ENCODE measurements at regions not wholly inside any gene's neighbourhood (a gene's known extent, or its start where the extent isn't known, plus 50 kb on each side); places are given as distances from the start of the nearest gene placed in this dataset.
"Not testable (repeated sequence)": the region's sequence is repeated elsewhere in the genome, so short reads cannot be mapped to it uniquely, and the experiment has no call there.

DNA sequence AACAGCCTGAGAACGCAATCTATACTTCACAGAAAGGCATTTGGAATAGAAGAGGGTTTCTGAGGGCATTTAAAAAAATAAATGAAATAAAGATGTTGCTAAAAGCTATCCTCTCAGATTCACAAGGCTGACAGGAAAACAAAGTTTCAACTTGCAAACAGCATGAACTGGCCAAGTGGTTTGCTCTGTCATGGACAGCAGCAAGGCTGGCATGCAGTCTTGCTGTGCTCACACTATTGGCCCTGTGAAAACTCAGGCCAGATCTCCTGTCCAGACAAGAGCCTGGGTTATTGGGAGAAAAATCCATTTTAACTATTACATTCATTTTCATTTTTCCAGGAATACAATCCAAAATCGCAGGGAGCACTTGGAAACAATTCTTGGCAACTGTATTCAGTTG is 506.2 kb upstream of the SLC35B3 start:
- no peak for DNase-seq

DNA sequence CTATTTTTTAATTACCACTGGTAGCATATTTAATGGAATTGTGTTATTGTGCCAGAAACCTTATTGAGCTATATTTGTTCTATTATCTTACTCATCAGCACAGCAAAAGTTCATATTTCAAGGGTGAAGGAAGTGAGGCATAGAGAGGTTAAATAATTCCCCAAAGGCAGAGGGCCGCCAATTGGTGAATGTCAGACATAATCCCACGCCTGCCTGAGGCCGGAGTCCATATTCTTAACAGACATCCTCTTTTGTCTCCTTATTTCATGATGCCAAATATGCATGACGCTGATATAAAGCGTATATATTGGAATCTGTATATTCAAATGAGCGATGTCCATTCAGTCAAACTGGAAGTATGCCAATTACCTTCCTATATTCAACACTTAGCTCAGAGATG is 505.0 kb upstream of the SLC35B3 start:
- no peak for DNase-seq

DNA sequence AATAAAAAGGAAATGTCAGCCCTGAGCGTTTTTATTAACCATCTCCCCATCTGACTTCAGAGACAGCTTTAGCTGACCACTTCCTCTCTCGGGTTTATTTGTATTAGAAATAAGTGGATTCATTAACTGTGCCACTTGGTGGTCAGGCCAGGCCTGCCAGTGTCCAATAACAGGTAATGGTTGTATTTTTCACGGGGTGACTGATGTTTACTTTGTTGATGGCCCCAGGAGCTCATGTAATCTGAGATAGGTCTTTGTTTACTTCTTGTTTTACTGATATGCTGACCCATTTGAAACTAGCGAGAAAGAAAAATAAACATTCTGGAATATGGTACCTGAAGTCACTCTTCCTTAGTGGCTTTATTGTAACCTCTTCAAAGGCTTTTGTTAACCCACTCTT is 504.3 kb upstream of the SLC35B3 start:
- DNase-seq: no peak

DNA sequence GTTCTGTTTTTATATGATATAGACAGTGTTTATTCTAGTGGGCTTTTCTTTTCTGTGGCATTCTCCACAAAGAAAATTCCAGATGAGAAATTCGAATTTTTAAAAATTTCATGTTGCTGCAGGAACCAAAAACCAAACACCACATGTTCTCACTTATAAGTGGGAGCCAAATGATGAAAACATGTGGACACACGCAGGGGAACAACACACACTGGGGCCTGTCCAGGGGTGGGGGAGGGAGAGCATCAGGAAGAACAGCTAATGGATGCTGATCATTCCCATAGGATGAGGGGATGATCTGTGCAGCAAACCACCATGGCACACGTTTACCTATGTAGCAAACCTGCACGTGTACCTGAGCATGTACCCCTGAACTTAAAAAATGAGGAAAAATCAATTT is 499.0 kb upstream of the SLC35B3 start:
- DNase-seq: no peak

DNA sequence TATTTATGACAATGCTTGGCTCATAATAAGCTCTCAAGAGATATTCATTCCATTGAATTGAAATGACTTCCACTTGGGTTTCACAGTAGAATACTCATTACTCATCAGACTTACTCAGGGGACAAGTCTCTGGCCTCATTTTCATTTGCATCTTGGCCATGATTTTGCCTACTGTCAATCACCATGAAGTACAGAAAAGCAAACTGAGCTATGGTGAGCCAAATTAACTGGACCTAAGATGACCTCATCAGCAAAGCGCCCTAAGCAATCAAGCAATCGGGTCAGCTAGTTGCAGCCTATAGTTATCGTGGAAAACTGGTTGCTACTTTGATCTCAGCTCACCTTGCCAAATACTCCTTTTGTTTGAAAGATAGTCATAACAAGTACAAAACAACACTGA is 494.7 kb upstream of the SLC35B3 start:
- DNase-seq: no peak

DNA sequence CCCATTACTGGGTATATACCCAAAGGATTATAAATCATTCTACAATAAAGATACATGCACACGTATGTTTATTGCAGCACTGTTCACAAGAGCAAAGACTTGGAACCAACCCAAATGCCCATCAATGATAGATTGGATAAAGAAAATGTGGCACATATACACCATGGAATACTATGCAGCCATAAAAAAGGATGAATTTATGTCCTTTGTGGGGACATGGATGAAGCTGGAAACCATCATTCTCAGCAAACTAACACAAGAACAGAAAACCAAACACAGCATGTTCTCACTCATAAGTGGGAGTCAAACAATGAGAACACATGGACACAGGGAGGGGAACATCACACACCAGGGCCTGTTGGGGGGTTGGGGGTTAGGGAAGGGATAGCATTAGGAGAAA is 484.9 kb upstream of the SLC35B3 start:
- not testable (repeated sequence) for DNase-seq

DNA sequence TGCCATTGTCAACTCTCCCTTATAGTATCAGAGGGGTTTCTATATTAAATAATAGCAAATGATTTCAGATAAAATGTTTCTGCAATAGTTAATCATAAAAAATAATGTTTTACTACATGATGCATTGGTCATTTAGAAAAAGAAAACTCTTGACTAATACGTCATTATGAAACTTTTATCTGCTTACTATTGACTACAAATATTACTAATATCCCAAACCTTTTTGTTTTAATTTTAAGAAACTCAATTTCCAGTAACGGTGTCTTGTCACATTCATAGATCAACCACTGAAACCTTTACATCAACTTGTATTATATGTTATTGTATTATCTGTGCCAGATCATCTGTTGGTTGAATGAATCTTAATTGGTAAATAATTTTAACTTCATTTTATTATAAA is 482.9 kb upstream of the SLC35B3 start:
- no peak for DNase-seq

DNA sequence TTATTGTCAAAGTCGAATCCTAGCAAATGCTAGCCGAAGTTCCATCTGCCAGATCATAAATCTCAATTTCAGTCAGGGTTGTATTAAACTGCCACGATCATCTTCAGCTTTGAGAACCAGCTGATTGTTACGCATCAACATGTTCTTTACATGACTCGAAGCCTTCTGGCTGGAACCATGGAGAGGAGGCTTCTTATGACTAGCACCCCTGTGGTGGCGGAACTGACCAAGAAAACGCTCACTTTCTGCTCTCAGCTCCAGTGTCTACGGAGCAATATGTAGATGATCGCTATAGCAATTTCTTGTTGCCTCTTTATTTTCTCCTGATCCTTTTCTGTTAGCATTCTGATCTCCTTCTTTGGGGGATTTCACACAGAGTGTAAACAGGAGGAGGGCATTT is 479.4 kb upstream of the SLC35B3 start:
- DNase-seq: no peak

DNA sequence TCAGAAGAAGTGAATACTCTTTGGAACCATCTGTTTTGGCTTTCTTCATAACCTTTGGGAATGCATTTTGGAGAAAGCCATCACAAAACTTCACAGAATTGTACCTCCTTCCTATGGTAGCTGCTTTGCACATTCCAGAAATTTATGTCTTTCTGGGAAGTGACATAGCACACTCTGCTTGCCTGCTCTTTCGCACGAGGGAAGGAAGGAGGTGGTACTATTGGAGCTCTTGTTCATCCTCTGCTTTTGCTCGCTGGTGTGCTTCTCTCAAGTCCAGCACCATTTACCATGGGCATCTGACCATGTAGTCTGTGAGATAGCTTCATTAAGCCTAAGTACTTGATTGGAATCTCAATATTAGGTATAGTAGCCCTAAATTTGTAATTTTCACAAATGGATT is 473.3 kb upstream of the SLC35B3 start:
- no peak for DNase-seq

DNA sequence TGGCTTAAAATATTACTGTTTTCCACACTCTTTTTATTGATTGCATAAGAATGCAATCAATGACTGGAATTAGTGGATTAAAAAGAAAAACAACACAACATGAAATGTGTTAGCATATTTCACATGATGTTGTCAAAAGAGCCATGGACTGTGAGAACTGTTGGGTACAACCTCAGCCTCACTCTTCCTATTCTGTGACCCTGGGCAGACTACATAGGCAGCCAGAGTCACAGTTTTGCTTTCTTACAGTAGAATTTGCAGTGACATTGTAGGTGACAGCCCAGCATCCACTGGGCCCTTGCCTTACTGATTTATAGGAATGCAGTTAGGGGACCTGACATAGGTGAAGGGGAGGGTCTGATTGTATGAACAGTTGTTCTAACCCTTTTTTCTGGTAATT is 471.4 kb upstream of the SLC35B3 start:
- DNase-seq: no peak

DNA sequence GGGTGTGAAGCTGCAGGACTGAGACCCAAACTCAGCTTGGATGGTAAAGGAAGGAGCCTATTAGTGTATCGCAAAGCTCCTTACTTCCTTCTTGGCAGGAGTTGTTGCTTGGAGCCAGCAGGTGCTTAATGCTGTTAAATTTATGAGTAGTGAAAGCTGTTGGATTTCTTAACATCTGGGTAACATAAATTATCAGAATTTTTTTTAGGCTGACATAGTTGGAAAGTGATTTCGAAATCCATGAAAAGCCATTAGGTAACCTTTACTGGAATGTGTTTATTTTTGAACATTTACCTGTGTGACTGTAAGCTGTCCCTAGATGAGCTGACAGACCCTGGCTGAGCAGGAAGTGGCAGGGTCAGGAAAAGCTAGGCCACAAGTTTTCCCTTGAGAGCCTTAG is 470.4 kb upstream of the SLC35B3 start:
- DNase-seq: no peak

DNA sequence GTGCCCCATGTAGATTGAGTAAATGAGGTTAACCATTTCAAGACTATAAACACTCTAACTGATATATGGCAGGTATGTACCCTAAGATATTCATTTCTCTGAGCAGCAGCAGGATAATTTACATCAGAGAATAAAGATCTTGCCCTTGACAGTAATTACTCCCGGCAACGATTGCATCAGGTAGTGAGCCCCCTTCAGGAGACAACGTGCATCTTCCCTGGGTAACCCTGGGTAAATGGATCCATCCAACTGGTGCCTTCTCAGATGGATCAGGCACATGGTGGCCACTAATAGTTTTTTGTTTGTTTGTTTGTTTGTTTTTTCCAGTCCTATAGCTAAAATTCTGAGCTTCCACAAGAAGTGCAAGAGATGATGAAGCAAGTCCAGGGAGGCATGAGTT is 469.4 kb upstream of the SLC35B3 start:
- no peak for DNase-seq

DNA sequence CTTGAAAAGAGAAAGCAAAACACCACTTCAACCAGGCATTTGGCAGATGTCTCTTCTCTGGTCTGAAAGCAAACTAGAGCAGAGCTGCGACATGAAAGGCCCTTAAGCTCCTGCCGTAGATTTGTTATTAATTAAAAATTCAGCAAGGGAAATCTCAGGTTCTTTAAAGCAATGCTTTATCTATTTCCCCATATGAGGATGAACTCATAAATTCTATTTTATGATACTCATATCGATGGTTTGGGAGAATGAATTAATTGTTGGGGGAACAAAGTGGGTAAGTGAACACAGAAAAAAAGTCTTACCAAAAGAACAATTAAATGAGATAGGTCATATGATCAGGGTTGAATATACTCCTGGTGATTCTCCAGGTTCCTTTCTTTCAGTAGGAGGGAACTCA is 464.7 kb upstream of the SLC35B3 start:
- no peak for DNase-seq

DNA sequence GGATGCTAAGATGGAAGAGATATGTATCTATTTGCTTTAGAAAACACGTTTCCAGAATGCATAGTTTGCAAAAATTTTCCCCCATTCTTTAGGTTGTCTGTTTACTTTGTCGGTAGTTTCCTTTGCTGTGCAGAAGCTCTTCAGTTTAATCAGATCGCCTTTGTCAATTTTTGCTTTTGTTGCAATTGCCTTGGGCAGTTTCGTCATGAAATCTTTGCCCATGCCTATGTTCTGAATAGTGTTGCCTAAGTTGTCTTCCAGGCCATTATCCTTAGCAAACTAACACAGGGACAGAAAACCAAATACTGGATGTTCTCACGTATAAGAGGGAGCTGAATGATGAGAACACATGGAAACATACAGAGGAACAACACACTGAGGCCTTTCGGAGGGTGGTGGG is 454.2 kb upstream of the SLC35B3 start:
- no peak for DNase-seq

DNA sequence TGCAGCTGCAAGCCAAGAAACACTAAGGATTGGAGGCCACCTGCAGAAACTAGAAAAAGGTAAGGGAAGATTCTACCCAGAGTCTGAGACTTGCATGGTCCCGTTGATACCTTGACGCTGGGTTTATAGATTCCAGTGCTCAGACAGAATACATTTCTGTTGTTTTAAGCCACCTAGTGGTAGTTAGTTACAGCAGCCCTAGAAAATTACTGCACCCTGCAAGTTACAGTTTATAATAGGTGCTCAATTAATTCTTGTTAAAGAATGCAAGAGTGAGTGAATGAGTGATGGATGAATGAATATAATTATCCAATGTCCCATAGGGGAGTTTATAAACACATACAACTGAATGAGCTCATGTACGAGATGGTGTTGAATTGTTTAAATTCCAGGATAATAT is 453.1 kb upstream of the SLC35B3 start:
- DNase-seq: no peak

DNA sequence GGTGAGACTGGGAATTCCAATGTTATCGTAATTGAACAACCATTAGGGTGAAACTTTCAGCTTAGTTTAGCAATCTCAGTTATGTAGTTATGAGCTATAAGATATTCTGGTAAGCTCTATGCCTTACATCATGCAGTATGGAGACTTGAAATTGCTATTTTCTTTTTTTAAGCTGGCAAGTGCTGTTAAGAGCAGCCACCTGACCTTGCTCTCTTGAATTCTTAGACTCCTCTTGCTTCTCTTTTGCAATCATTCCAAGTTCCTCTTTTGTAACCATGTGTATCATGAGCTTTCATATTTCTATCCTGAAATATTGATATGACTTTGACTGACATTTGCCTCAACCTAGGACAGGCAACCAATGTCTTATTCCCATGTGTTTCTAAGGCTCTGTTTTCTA is 446.3 kb upstream of the SLC35B3 start:
- no peak for DNase-seq

DNA sequence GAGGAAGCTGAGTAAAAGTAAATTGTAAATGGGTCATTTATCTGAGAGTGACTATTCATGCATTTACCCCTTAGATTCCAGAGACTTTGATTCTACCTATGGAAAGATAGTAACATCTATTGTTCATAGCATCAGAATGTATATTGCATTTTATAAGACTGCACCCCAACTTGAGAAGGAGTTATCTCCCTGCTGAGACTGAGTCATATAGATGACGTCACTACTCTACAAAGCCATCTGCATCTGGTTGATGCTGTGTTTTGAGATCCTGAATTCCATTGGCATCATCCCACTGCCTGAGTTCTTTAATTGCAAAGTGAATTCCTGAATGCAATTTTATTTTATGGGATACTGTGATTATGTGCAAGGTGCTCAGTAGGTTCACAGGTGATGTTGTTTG is 444.0 kb upstream of the SLC35B3 start:
- DNase-seq: no peak

DNA sequence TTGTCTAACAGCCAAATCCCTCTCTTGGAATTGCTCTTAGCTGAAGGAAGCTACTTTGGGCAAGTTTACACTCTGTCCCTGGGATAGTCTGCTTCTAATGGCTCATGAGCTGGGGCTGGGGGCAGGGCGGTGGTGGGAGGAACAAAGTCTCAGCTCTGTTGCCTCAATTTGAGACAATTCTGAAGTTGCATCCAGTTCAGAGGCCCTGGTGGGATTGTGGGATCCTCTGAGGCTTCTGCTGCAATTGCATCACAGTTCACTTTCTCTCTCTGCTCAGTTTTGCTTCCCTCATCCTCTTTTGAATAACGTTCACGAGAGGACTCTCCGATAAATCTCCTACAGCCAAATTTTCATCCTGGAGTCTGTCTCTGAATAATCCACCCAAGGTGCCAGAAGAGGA is 440.6 kb upstream of the SLC35B3 start:
- DNase-seq: no peak

DNA sequence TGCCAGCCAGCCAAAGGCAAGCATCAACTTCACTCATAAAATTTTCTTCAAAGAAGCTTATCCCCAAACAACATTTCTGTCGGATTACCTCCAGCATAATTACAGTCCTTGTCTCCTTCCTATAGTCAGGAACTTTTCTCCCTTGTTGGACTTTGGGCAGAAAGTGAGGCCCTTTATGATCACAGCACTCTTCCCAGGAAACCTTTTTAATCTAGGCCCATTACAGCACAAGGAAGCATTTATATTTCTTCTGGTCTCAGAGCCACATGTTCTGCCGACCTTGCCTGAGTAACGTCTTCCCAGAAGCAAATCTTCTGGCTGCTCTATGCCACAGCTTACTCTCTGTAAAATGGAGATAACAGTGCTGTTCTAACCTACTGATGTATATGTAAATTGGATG is 437.2 kb upstream of the SLC35B3 start:
- no peak for DNase-seq

DNA sequence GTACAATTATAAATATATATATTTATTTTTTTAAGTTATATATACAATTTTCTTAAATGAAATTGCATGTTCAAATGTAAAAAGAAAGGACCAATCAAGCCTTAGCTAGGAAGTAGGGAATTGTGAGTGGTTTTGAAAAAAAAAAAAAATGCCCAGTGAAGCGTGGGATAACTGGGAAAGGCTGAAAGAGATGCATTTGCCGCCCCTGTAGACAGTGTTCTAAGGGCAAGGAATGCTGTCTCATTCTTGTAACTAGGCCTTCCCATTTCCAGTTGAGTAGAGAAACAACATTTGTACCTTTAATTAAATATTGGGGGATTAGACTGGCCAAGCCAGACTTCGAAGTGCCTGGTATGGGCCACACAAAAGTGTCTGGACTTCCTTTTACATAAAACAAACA is 430.1 kb upstream of the SLC35B3 start:
- DNase-seq: no peak

DNA sequence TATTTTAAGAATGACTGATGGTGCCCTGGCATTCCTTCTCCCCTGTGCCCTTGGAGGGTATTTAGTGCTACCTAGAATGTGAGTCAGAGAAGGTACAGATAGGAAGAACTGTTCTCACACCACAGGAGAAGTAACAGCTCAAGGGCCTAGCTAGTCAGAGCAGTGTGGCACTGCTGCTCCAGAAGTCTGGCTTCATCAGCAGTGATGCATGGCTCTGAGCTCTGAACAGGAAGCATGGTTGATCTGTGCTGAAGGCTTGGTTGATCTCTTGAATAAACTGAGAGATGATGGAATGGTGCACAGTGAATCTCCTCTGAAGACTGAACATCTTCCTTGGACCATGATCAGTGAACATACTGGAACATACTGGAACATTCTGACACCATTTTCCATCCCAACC is 425.3 kb upstream of the SLC35B3 start:
- no peak for DNase-seq

DNA sequence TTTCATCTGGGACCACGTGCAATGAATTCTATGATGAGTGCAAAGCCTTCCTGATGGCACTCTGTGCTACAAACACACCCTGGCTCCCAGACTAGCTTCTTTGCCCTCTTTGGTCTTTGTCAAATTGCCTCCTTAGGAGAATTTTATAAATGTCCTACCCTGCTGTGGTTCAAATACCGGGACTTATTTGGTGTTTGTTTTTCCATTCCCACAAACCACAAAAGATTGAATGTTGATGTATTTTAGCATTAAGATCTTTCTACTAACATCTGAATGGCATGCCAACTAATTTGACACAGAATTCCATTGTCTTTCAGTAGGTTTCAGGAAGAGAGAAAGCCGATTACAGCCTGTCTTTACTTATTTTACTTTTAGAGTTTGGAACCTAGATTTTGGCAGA is 424.2 kb upstream of the SLC35B3 start:
- DNase-seq: no peak

DNA sequence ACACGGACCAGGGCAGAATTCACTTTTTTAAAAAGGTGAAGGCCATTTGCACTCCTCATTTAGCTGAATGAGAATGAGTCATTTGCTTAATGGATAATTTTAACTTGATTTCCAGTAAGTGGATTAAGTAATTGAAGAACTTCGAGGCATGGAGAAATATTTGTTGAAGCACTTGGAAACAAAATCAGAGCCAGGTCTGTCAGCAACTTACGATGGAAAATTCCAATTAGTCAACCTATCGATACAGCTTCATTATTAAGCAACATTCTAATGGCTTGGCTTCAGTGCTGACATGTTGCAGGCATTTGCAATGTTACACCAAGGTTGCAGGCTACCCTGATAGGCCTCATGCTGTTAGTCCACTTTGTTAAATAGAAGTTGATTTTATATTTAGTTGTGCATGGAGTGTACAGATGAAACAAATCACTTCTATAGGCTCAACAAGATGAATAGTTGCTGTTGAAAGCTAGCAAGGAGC is 423.5 kb upstream of the SLC35B3 start:
- DNase-seq: no peak

DNA sequence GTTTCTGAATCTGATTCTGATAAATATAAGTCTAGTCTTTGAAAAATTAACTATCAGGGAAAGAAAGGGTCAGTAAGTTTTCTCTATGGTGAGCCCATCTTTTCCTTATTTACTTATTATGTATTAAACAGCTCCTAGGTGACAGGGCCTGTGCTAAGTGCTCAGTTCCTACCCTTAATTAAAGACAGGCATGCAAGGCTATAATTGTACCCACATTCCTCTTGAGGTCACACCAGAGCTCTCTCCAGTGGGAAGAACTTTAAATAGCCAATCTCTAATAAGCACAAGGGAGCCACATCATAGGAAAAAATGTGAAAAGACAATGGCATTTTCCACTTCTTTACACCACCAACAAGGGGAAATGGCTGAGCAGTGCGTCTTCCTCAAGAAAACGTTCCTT is 421.8 kb upstream of the SLC35B3 start:
- DNase-seq: no peak

DNA sequence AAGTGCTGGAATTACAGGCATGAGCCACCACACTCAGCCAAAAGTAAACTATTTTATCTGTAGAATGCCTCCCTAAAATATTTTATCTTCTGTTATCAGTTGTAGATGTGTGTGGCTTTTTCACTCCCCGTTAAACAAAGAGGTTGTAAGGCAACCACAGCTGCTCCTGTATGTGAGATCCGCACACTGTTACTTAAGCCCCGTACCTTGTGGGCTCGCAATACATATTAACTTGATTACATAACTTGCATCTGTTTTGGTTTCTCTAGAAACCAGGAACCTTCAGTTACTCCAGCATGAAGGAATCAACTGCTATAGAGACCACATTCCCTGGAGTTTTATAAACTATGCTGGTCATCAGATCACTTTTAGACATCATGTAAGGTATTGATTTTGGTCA is 420.1 kb upstream of the SLC35B3 start:
- no peak for DNase-seq

DNA sequence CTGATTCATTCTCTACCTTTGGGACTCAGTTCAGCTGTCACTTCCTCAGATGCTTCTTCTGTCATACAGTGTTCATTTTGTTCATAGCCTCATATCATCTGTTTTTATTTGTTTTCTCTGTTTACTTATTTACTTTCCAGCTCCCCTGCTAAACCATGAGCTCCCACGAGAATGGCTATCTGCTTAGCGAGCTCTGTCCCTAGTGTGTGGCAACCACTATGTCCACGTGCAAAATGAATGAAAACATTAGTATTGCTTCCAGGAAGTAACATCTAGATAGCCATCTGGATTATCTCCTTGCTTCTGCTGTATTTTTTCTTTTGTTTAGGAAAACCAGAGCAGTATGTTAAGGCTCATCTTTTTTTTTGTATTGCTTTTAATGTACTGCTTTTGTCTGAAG is 417.0 kb upstream of the SLC35B3 start:
- DNase-seq: no peak

Data from stimulated activated CD4-positive, alpha-beta T cell treated with anti-CD3 and anti-CD28 coated beads, Interleukin-2, amount 100 ng/mL, for 48 hours (primary cell).